IMR-90 (cell line): ENCODE measurements at regions not wholly inside any gene's neighbourhood (a gene's known extent, or its start where the extent isn't known, plus 50 kb on each side); places are given as distances from the start of the nearest gene placed in this dataset.

Source experiments
- ATAC-seq: fragments of 200-7000 bp; cut with Tn5 transposase; 2 replicates; pipeline ENCODE4 v1.9.1; 2020; ENCODE audit warnings: low read depth, mild to moderate bottlenecking, moderate library complexity
- BruUV-seq: library from RNA; stranded (reverse); fragments of 400-500 nt; replicated peaks from 2 replicates; lab custom pipeline; 2021; lab: Mats Ljungman, UMichigan
- CTCF ChIA-PET: fragments of 300-600 bp; formaldehyde crosslinking; extraction: SDS; loops from one replicate; lab custom pipeline; 2021; ENCODE audit warnings: antibody characterized with exemption; lab: Yijun Ruan, JAX
- POLR2A ChIA-PET: fragments of 300-600 bp; sonication (Branson Sonifier 250); formaldehyde crosslinking; loops from one replicate; lab custom pipeline; 2022; ENCODE audit warnings: antibody characterized with exemption; ENCODE audit not compliant: unreplicated experiment; lab: Charles Lee
- DNase-seq: peaks from one replicate; pipeline ENCODE4 v3.0.0; 2013
- H2AFZ ChIP-seq: replicated peaks from 2 replicates; pipeline ENCODE3; 2013; ENCODE audit warnings: low read length, mild to moderate bottlenecking; ENCODE audit not compliant: poor library complexity
- H2AK5ac ChIP-seq: 2 replicates; pipeline ENCODE4 v1.6.1; 2013; ENCODE audit warnings: low read depth, low read length, inconsistent platforms
- H2AK9ac ChIP-seq: replicated peaks from 2 replicates; pipeline ENCODE3; 2013; ENCODE audit warnings: mild to moderate bottlenecking, low read depth, low read length, moderate library complexity; ENCODE audit not compliant: poor library complexity
- H2BK120ac ChIP-seq: 2 replicates; pipeline ENCODE4 v1.6.1; 2013; ENCODE audit warnings: low read depth, low read length, inconsistent platforms
- H2BK15ac ChIP-seq: 3 replicates; pipeline ENCODE4 v1.6.1; 2013; ENCODE audit warnings: low read depth, low read length, inconsistent platforms
- H2BK20ac ChIP-seq: 2 replicates; pipeline ENCODE4 v1.6.1; 2013; ENCODE audit warnings: low read depth, mild to moderate bottlenecking, inconsistent platforms, low read length, moderate library complexity
- H2BK5ac ChIP-seq: 2 replicates; pipeline ENCODE4 v1.6.1; 2013; ENCODE audit warnings: mild to moderate bottlenecking, low read depth, low read length, inconsistent platforms; ENCODE audit not compliant: poor library complexity, severe bottlenecking
- H3K14ac ChIP-seq: replicated peaks from 2 replicates; pipeline ENCODE4 v1.6.1; 2013; ENCODE audit warnings: low read depth, low read length, inconsistent platforms
- H3K18ac ChIP-seq: 2 replicates; pipeline ENCODE4 v1.6.1; 2013; ENCODE audit warnings: low read depth, low read length, control low read depth
- H3K23ac ChIP-seq: 2 replicates; pipeline ENCODE4 v1.6.1; 2013; ENCODE audit warnings: low read depth, low read length, inconsistent platforms
- H3K27ac ChIP-seq: 2 replicates; pipeline ENCODE4 v1.5.1; 2013; ENCODE audit warnings: mild to moderate bottlenecking, control low read depth, low read length; ENCODE audit not compliant: insufficient read depth
- H3K27me3 ChIP-seq: 2 replicates; pipeline ENCODE4 v1.6.1; 2013; ENCODE audit warnings: low read length; ENCODE audit not compliant: control insufficient read depth, insufficient read depth
- H3K36me3 ChIP-seq: 2 replicates; pipeline ENCODE4 v1.6.1; 2013; ENCODE audit warnings: low read length, mixed read lengths; ENCODE audit not compliant: control insufficient read depth, insufficient read depth
- H3K4ac ChIP-seq: 2 replicates; pipeline ENCODE4 v1.6.1; 2013; ENCODE audit warnings: low read depth, low read length, inconsistent platforms
- H3K4me1 ChIP-seq: 2 replicates; pipeline ENCODE4 v1.6.1; 2013; ENCODE audit warnings: low read length, mixed read lengths; ENCODE audit not compliant: control insufficient read depth, insufficient read depth
- H3K4me2 ChIP-seq: 2 replicates; pipeline ENCODE4 v1.6.1; 2013; ENCODE audit warnings: low read depth, mild to moderate bottlenecking, control low read depth, low read length, moderate library complexity
- H3K4me3 ChIP-seq: 2 replicates; pipeline ENCODE4 v1.5.1; 2013; ENCODE audit warnings: low read depth, mild to moderate bottlenecking, control low read depth, low read length, moderate library complexity; ENCODE audit not compliant: insufficient read depth
- H3K56ac ChIP-seq: 2 replicates; pipeline ENCODE4 v1.6.1; 2013; ENCODE audit warnings: low read length, inconsistent platforms; ENCODE audit not compliant: insufficient read depth; ENCODE audit errors: extremely low read depth
- H3K79me1 ChIP-seq, 2 experiments: 2 replicates each; pipeline ENCODE4 v1.6.1; 2013; ENCODE audit warnings: low read length in 2 of 2, inconsistent platforms in 1 of 2, low read depth in 1 of 2
- H3K9ac ChIP-seq: 2 replicates; pipeline ENCODE4 v1.6.1; 2013; ENCODE audit warnings: low read depth, low read length, control low read depth
- H3K9me1 ChIP-seq: 2 replicates; pipeline ENCODE4 v1.6.1; 2013; ENCODE audit warnings: low read length, inconsistent platforms; ENCODE audit not compliant: insufficient read depth
- H3K9me3 ChIP-seq: 2 replicates; pipeline ENCODE4 v1.6.1; 2013; ENCODE audit warnings: low read length; ENCODE audit not compliant: control insufficient read depth, insufficient read depth
- H4K20me1 ChIP-seq: 2 replicates; pipeline ENCODE4 v1.6.1; 2013; ENCODE audit warnings: low read length, inconsistent platforms; ENCODE audit not compliant: insufficient read depth
- H4K5ac ChIP-seq: 2 replicates; pipeline ENCODE4 v1.6.1; 2013; ENCODE audit warnings: mild to moderate bottlenecking, low read depth, low read length, control low read depth
- H4K8ac ChIP-seq, 2 experiments: 2 replicates each; pipeline ENCODE4 v1.6.1; 2013; ENCODE audit warnings: low read depth in 2 of 2, low read length in 2 of 2, control low read depth in 1 of 2, inconsistent platforms in 1 of 2
- H4K91ac ChIP-seq: 2 replicates; pipeline ENCODE4 v1.6.1; 2013; ENCODE audit warnings: low read depth, low read length, inconsistent platforms; ENCODE audit not compliant: insufficient read depth
- BHLHE40 ChIP-seq: fragments of 150-350 bp; IDR thresholded peaks from 2 replicates; pipeline ENCODE4 v1.6.1; 2016; ENCODE audit warnings: mild to moderate bottlenecking, low read depth, low read length
- MAZ ChIP-seq: IDR thresholded peaks from 2 replicates; pipeline ENCODE4 v1.6.1; 2012; ENCODE audit warnings: low read depth, mild to moderate bottlenecking, low read length, improper control_type of control experiment, moderate library complexity, borderline replicate concordance
- POLR2A ChIP-seq: IDR thresholded peaks from 2 replicates; pipeline ENCODE4 v1.6.1; 2012; ENCODE audit warnings: mild to moderate bottlenecking, low read depth, low read length
- WGBS, 2 experiments: methylation state at CpG; one replicate each; pipeline versions ENCODE4 v1.1.5 to v1.1.7; 2013; ENCODE audit warnings: missing lambda C conversion rate in 2 of 2; ENCODE audit not compliant: insufficient read length in 1 of 2; ENCODE audit errors: extremely low coverage in 2 of 2; 5-methylcytosine and 5-hydroxymethylcytosine counted together
- dilution Hi-C: fragments of 300-500 bp; cut with HindIII; formaldehyde crosslinking; loops from one replicate; pipeline ENCODE4 v1.14.3; 2018; ENCODE audit warnings: low sequenced_read_pairs; ENCODE audit not compliant: unreplicated experiment
- in situ Hi-C: fragments of 300-500 bp; cut with MboI; formaldehyde crosslinking; loops from 3 replicates; pipeline ENCODE4 v1.14.3; 2019; ENCODE audit warnings: low sequenced_read_pairs, inconsistent platforms, mixed read lengths
- intact Hi-C: fragments of 100-400 bp; cut with micrococcal nuclease; formaldehyde crosslinking; loops from 2 replicates; pipeline ENCODE4 v1.10.0; 2022

DNA sequence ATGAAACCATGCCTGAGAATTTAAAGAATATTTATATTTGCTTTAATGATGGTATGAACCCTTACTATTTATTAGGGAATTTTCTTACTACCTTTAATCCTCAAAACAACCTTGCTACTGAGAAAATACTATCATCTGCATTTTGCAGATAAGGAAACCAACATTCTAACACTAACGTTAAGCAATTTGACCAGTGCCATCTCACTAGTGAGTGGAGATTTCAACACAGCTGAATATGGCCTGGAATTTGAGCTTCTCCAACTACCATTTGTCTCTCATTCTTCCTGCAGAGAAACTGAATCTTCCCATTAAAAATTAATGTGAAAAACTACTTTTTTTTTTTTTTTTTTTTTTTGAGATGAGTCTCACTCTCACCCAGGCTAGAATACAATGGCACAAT lies 380.9 kb upstream of the SMIM31 start:
- intact Hi-C loops (no loop called here), in situ Hi-C loops (no loop called here), dilution Hi-C loops (no loop called here)
- Histone ChIP-seq H3K4ac (no peak overlapping the region), H3K4me3 (no peak overlapping the region), H3K27ac (no peak overlapping the region), H2BK120ac (no peak overlapping the region), H3K9ac (no peak overlapping the region), H4K20me1 (no peaks in the 10 kb centered on the region), H3K4me1 (no peaks in the 10 kb centered on the region), H2AK9ac (no peak overlapping the region), H3K56ac (no peak overlapping the region), H4K5ac (no peak overlapping the region), H3K36me3 (no peaks in the 10 kb centered on the region), H2BK15ac (no peak overlapping the region), H2BK20ac (no peak overlapping the region), H3K27me3 (no peaks in the 10 kb centered on the region), H2AK5ac (no peak overlapping the region), H2AFZ (no peak overlapping the region), H3K4me2 (no peak overlapping the region), H3K18ac (no peak overlapping the region), H3K79me1 (no peaks in the 10 kb centered on the region), H3K23ac (no peak overlapping the region), H2BK5ac (no peak overlapping the region), H4K91ac (no peak overlapping the region), H3K9me1 (no peaks in the 10 kb centered on the region), H3K9me3 (peaks cover 7% of the 10 kb centered on the region; the same call in 1 of the 2 replicates), H4K8ac (no peak overlapping the region), H3K14ac (no peak overlapping the region)
- CTCF ChIA-PET, result no interaction called here
- no TSS peak for BruUV-seq
- ATAC-seq (no peak), DNase-seq (no peak)
- POLR2A ChIA-PET, result no interaction called here
- no CpG with 5 or more reads among the region's 1 CpG for WGBS, 2 experiments
- no peak for TF ChIP-seq MAZ
- TF ChIP-seq POLR2A, result no peak
- no peak for TF ChIP-seq BHLHE40
